GM12874 (cell line): ENCODE measurements at regions not wholly inside any gene's neighbourhood (a gene's known extent, or its start where the extent isn't known, plus 50 kb on each side); places are given as distances from the start of the nearest gene placed in this dataset.
A peak's percentile ranks its signal among the peaks of the same experiment; 100 is the strongest.

Experiments used
- CTCF ChIP-seq: IDR thresholded peaks from 2 replicates; pipeline ENCODE4 v1.5.1; 2011; ENCODE audit warnings: low read depth, mild to moderate bottlenecking, control low read depth, low read length, moderate library complexity; ENCODE audit not compliant: insufficient read depth

GRCh38 chr11:100501450-100501849, 185.6 kb upstream of the ARHGAP42 start:
- no peak for TF ChIP-seq CTCF

GRCh38 chr11:100512475-100512874, 174.6 kb upstream of the ARHGAP42 start:
- TF ChIP-seq CTCF, result no peak

DNA sequence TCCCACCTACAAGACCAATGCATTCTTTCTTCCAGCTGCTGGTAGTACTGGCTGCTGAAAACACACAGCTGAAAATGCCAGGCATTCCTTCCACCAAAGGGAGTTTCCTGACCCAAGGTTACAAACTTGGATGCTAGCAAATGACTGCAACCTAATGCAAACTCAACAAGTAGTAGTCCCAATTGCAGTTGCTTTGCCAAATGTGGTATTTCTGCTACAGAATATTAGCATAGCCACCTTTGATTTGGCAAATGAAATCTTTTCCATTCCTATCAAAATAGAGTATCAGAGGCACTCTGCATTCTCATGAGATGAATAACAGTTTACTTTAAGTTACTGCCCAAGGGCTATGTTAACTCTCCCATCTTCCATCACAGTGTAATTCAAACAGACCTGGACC, 172.0 kb upstream of the ARHGAP42 start:
- no peak for TF ChIP-seq CTCF

DNA sequence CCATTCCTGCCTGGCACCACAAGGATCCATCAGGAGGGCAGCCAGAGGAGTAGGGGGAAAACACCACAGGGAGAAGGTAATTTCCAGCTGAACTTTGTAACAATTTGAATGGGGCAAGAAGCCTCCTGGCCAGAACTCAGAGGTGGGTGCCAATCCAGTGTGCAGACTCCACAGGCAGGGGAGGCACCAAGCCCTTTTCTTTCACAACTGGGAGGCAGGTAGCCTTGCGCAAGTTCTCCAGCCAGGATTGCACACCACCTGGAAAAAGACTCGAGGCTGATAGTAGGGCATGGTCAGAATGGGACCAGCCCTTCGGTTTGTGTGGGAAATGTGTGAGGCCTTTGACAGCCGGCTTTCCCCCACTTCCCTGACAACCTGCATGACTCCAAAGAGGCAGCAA, 161.9 kb upstream of the ARHGAP42 start:
- no peak for TF ChIP-seq CTCF

DNA sequence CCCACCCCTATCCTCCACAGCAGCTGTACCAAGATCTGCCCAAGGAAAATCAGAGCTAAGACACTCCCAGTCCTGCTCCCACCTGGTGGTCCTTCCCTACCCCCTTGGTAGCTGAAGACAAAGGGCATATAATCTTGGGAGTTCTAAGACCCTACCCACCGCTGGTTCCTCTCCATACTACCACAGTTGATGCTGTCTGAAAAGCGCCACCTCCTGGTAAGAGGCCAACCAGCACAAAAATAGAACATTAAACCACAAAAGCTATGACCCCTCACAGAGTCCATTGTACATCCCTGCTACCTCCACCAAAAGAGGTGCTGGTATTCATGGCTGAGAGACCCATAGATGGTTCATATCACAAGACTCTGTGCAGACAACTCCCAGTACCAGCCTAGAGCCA, 161.5 kb upstream of the ARHGAP42 start:
- TF ChIP-seq CTCF, result peak; percentile 48

GRCh38 chr11:100528872-100529416, 158.1 kb upstream of the ARHGAP42 start:
- no peak for TF ChIP-seq CTCF

DNA sequence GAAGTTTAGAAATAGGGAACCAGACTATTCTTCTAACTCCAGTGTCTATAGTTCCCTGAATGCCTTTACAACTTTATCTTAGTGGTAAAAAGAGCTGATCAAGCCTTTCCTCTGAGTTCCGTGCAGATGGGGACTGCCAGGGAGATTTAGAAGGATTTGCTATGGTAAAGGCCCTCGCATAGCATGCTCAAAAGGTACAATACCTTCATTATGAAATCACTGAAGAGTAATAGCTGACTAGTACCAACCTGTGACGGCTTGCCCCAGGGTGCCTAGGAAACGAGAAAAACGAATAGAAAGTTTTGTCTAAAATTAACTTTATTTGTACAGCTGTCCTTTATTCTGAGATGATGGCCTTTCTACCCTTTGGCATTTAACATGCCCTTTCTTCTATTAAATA, 150.1 kb upstream of the ARHGAP42 start:
- TF ChIP-seq CTCF, result no peak
